Fibroblast of villous mesenchyme (primary cell): ENCODE measurements at regions not wholly inside any gene's neighbourhood (a gene's known extent, or its start where the extent isn't known, plus 50 kb on each side); places are given as distances from the start of the nearest gene placed in this dataset.

Experiments used
- DNase-seq: peaks from one replicate; pipeline ENCODE4 v3.0.0-alpha.2; 2010; ENCODE audit warnings: low read depth
- H3K4me3 ChIP-seq: 2 replicates; pipeline ENCODE4 v1.5.1; 2011; ENCODE audit warnings: low read depth, mild to moderate bottlenecking, low read length
- TF ChIP-seq, protein P1 (sequence below): IDR thresholded peaks from 2 replicates; pipeline ENCODE4 v1.5.1; 2012; ENCODE audit warnings: low read depth, mild to moderate bottlenecking, low read length; ENCODE audit not compliant: insufficient read depth

DNA sequence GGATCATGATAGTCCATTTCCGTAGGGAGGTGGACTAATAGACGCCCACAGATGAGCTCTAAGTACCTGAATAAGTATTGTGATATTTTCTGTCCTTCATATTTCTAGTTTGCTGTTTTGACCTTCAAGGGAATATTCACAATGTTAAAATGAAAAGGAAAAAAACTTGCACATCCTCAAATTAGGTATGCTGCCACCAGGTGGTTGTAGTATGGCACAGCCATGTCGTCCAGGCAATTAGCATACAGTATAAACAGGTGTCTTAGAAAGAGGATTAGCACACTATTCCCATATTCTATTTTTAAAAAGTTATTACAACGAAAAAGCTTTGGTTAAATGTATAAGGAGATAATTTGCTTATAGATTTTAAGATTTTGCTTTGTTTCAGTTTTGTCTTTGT, 802.0 kb downstream of the RPA4 start:
- peak; percentile 46 for DNase-seq
- TF ChIP-seq, protein P1, sequence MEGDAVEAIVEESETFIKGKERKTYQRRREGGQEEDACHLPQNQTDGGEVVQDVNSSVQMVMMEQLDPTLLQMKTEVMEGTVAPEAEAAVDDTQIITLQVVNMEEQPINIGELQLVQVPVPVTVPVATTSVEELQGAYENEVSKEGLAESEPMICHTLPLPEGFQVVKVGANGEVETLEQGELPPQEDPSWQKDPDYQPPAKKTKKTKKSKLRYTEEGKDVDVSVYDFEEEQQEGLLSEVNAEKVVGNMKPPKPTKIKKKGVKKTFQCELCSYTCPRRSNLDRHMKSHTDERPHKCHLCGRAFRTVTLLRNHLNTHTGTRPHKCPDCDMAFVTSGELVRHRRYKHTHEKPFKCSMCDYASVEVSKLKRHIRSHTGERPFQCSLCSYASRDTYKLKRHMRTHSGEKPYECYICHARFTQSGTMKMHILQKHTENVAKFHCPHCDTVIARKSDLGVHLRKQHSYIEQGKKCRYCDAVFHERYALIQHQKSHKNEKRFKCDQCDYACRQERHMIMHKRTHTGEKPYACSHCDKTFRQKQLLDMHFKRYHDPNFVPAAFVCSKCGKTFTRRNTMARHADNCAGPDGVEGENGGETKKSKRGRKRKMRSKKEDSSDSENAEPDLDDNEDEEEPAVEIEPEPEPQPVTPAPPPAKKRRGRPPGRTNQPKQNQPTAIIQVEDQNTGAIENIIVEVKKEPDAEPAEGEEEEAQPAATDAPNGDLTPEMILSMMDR, result peak; percentile 57
- no peak overlapping the region for H3K4me3 ChIP-seq

DNA sequence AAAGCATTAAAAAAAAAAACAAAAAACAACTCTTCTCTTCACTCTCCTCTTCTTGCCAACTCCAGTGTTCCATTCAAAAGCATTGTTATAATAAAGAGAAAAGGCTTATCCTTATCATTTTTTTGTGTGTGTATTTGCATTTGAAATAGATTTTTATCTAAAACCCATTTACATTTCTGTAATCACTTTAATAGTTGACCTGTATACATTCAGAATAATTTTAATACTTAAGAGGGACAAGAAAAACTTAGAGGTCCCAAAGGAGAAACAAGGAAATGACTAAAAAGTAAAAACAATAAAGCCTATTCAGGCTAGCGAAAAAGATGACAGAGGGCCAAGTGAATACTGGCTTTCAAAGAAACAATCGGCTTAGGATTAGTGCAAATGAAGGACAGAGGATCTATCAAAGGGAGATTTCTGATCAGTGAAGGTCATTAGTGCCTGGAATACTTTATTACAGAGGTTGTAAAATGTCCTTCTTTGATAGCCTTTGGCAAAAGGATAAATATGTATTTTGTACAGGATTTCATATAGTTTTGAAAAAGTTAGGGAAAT, 808.3 kb downstream of the RPA4 start:
- TF ChIP-seq, protein P1, result no peak
- H3K4me3 ChIP-seq, result no peak overlapping the region
- DNase-seq, result no peak

- H3K4me3 ChIP-seq, result no peak overlapping the region
- DNase-seq, result no peak
- TF ChIP-seq, protein P1, result no peak
These were observed 808.9 kb downstream of the RPA4 start for GRCh38 chrX:97692575-97692974.

- H3K4me3 ChIP-seq, result no peak overlapping the region
- no peak for DNase-seq
- TF ChIP-seq, protein P1, result no peak
These were observed 816.8 kb downstream of the RPA4 start for GRCh38 chrX:97700547-97700946.

GRCh38 chrX:97704474-97704873, 820.8 kb downstream of the RPA4 start:
- no peak overlapping the region for H3K4me3 ChIP-seq
- no peak for DNase-seq
- TF ChIP-seq, protein P1, result no peak

GRCh38 chrX:97704881-97705280, 821.2 kb downstream of the RPA4 start:
- H3K4me3 ChIP-seq, result no peak overlapping the region
- no peak for DNase-seq
- TF ChIP-seq, protein P1, result no peak

DNA sequence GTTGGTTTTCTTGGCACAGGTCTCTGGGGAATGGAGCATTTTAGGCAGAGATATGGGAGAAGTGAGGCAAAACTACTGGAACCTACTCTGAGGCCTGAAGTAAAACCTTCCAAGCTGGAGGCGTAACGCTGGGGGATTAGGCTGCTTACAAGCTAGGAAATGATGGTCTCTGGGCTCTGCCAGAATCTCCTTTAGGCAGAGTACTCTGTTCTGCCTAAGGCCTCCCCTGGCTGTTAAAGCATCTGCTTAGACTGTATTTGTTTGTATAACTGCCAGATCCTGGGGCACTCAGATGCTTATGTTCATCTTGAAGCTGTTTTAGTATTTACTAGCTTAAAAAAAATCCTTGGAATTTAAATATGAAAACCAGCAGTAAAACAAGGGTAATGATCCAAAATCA, 822.2 kb downstream of the RPA4 start:
- TF ChIP-seq, protein P1, result no peak
- DNase-seq, result peak; percentile 8
- H3K4me3 ChIP-seq, result no peak overlapping the region
